GM21515 (cell line): ENCODE measurements at regions not wholly inside any gene's neighbourhood (a gene's known extent, or its start where the extent isn't known, plus 50 kb on each side); places are given as distances from the start of the nearest gene placed in this dataset.

Source experiments
- ATAC-seq: cut with Tn5 transposase; IDR thresholded peaks from one replicate; pipeline ENCODE4 v1.9.1; 2021; ENCODE audit not compliant: unreplicated experiment

- ATAC-seq = no peak
These were observed 192.2 kb upstream of the SYNDIG1 start for GRCh38 chr20:24277196-24277595.

- ATAC-seq = no peak
These were observed 193.3 kb upstream of the SYNDIG1 start for GRCh38 chr20:24275946-24276705.

- no peak for ATAC-seq
These were observed 196.2 kb upstream of the SYNDIG1 start for GRCh38 chr20:24273251-24273650.

GRCh38 chr20:24261351-24261750 lies 208.1 kb upstream of the SYNDIG1 start:
- ATAC-seq = no peak

- no peak for ATAC-seq
These were observed 212.3 kb upstream of the SYNDIG1 start for GRCh38 chr20:24257171-24257570.

GRCh38 chr20:24256307-24256706 lies 213.1 kb upstream of the SYNDIG1 start:
- no peak for ATAC-seq

- no peak for ATAC-seq
These were observed 214.9 kb upstream of the SYNDIG1 start for GRCh38 chr20:24254480-24254879.

GRCh38 chr20:24253321-24253720 lies 216.1 kb upstream of the SYNDIG1 start:
- ATAC-seq = no peak

GRCh38 chr20:24245094-24245493 lies 224.3 kb upstream of the SYNDIG1 start:
- no peak for ATAC-seq

- no peak for ATAC-seq
These were observed 226.7 kb upstream of the SYNDIG1 start for GRCh38 chr20:24242763-24243162.

- ATAC-seq = no peak
These were observed 228.0 kb upstream of the SYNDIG1 start for GRCh38 chr20:24241466-24241865.

GRCh38 chr20:24236963-24237362 lies 232.5 kb upstream of the SYNDIG1 start:
- ATAC-seq = no peak

GRCh38 chr20:24236201-24236600 lies 233.2 kb upstream of the SYNDIG1 start:
- no peak for ATAC-seq

GRCh38 chr20:24235296-24236175 lies 233.9 kb upstream of the SYNDIG1 start:
- ATAC-seq = no peak

GRCh38 chr20:24227600-24227999 lies 239.0 kb upstream of the GGTLC1 start:
- no peak for ATAC-seq

GRCh38 chr20:24212494-24212893 lies 223.9 kb upstream of the GGTLC1 start:
- no peak for ATAC-seq

- no peak for ATAC-seq
These were observed 223.4 kb upstream of the GGTLC1 start for GRCh38 chr20:24211972-24212371.

GRCh38 chr20:24210356-24210755 lies 221.8 kb upstream of the GGTLC1 start:
- ATAC-seq = no peak

GRCh38 chr20:24208652-24209051 lies 220.1 kb upstream of the GGTLC1 start:
- no peak for ATAC-seq

- ATAC-seq = no peak
These were observed 219.3 kb upstream of the GGTLC1 start for GRCh38 chr20:24207803-24208300.

GRCh38 chr20:24206995-24207394 lies 218.4 kb upstream of the GGTLC1 start:
- ATAC-seq = no peak
